ENCODE measurements at regions not wholly inside any gene's neighbourhood (a gene's known extent, or its start where the extent isn't known, plus 50 kb on each side); places are given as distances from the start of the nearest gene placed in this dataset.

DNA sequence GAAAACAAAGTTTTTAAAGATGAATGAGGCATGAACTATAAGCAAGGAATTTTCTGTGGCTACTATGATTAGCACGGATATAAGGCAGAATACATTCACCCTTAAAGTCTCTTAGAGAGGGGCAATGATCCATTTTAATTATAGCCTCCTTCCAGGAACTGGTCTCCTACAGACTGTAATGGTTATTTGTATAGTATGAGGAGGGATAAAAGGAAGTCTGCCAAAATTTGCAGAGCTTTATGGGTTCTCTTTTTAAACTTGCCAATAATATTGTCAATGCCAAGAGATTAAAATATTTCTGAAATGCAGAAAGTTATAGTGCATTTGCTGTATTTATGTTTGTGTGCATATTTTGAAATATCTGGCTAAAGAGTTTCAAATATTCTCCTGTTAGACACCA is 271.4 kb upstream of the LUZP2 start:
- intact Hi-C loops (cut with DNase I; ENCODE audit: low total_unique reads), result no loop called here
- H3K27ac ChIP-seq, result no peak overlapping the region
- 36 to 58% (median 47%) methylated on average over 1 of the region's 1 CpG for WGBS, 5 donors
- H3K9me3 ChIP-seq, result no peaks in the 10 kb centered on the region
- TF ChIP-seq EP300 (IDR thresholded peaks at IDR 0.05), result no peak
- TF ChIP-seq POLR2A (IDR thresholded peaks at IDR 0.05), result no peak
- TF ChIP-seq, protein P1, sequence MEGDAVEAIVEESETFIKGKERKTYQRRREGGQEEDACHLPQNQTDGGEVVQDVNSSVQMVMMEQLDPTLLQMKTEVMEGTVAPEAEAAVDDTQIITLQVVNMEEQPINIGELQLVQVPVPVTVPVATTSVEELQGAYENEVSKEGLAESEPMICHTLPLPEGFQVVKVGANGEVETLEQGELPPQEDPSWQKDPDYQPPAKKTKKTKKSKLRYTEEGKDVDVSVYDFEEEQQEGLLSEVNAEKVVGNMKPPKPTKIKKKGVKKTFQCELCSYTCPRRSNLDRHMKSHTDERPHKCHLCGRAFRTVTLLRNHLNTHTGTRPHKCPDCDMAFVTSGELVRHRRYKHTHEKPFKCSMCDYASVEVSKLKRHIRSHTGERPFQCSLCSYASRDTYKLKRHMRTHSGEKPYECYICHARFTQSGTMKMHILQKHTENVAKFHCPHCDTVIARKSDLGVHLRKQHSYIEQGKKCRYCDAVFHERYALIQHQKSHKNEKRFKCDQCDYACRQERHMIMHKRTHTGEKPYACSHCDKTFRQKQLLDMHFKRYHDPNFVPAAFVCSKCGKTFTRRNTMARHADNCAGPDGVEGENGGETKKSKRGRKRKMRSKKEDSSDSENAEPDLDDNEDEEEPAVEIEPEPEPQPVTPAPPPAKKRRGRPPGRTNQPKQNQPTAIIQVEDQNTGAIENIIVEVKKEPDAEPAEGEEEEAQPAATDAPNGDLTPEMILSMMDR (IDR thresholded peaks at IDR 0.05), result no peak
- TF ChIP-seq POLR2AphosphoS5 (IDR thresholded peaks at IDR 0.05), result no peak
- H3K4me1 ChIP-seq, result no peaks in the 10 kb centered on the region
- no peaks in the 10 kb centered on the region for H3K36me3 ChIP-seq
- H3K27me3 ChIP-seq, result no peaks in the 10 kb centered on the region
- DNase-seq, result no peak
- H3K4me3 ChIP-seq, result no peak overlapping the region

DNA sequence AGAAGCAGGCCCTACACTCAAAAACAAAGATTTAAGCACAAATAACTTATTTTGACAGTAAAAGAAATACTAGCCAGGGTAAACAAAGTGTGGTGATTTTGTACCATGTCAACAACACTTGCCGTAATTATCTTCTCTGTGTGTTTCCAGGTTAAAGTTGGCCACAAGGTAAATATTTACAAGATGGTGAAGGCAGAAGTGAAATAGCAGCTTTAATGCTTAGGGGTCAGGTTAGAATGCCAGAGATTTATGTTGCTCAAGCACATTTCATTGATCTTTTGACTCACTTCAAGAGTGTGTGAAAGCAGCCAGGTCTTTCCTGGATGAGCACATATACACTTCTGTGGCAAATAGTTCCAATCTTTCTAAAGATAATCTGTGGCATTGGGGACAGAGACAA is 270.2 kb upstream of the LUZP2 start:
- no peaks in the 10 kb centered on the region for H3K36me3 ChIP-seq
- H3K27ac ChIP-seq, result no peak overlapping the region
- TF ChIP-seq POLR2AphosphoS5 (IDR thresholded peaks at IDR 0.05), result no peak
- TF ChIP-seq POLR2A (IDR thresholded peaks at IDR 0.05), result no peak
- TF ChIP-seq EP300 (IDR thresholded peaks at IDR 0.05), result no peak
- TF ChIP-seq, protein P1 (IDR thresholded peaks at IDR 0.05), result no peak
- intact Hi-C loops (cut with DNase I; ENCODE audit: low total_unique reads), result no loop called here
- no peaks in the 10 kb centered on the region for H3K9me3 ChIP-seq
- no peak overlapping the region for H3K4me3 ChIP-seq
- 18 to 41% (median 25%) methylated on average over 1 of the region's 1 CpG for WGBS, 5 donors
- H3K27me3 ChIP-seq, result no peaks in the 10 kb centered on the region
- DNase-seq, result no peak
- no peaks in the 10 kb centered on the region for H3K4me1 ChIP-seq

DNA sequence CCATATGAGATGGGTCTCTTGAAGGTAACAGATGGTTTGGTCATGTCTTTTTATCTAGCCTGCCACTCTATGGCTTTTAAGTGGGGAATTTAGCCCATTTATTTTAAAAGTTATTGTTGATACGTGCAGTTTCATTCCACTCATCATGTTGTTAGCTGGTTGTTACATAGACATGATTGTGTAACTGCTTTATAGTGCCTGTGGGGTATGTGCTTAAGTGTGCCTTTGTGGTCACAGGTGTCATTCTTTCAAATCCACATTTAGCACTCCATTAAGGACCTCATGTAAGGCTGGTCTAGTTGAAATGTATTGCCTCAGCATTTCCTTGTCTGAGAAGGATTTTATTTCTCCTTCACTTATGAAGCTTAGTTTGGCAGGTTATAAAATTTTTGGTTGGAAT is 263.8 kb upstream of the LUZP2 start:
- intact Hi-C loops (cut with DNase I; ENCODE audit: low total_unique reads), result no loop called here

DNA sequence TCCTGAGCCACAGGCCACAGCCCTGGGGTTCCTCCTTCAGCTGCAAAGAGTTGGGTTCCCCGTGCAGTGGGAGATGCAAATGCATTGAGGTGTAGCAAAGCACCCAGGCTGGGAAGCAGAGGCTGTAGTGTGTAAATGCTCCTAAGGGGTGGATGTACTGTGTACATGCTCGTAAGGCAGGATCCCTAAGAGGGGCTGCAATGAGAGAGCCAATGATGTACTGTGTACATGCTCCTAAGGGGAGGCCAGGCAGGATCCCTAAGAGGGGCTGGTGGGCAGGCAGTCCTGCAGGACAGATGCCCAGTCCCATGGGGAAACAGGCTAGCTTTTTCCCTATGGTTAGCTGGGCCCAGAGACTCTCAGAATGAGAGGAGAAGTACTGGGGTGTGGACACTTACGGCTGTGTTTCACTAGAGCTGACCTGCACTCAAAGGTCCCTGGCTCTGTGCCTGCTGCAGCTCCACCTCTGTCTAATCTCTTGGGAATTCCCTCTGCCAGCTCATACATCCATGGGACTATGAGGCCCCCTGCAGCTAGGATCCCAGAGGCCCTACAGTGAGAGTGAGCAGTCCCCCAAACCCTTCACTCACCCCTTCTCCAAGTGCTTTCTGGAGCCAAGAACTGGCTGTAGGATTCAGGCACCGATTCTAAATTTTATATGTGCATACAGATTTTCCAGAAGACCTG is 261.9 kb upstream of the LUZP2 start:
- TF ChIP-seq EP300 (IDR thresholded peaks at IDR 0.05) (no peak), POLR2A (IDR thresholded peaks at IDR 0.05) (no peak), POLR2AphosphoS5 (IDR thresholded peaks at IDR 0.05) (no peak)
- TF ChIP-seq, protein P1 (IDR thresholded peaks at IDR 0.05), result peak in 1 of 7 experiments; percentile 16
- Histone ChIP-seq H3K27ac (no peak overlapping the region), H3K9me3 (no peaks in the 10 kb centered on the region), H3K27me3 (no peaks in the 10 kb centered on the region), H3K4me1 (peaks cover 0 to 9% (median 2%) of the 10 kb centered on the region in 4 donors), H3K36me3 (no peaks in the 10 kb centered on the region), H3K4me3 (no peak overlapping the region)
- intact Hi-C loops (cut with DNase I; ENCODE audit: low total_unique reads), result no loop called here
- WGBS, 5 donors, result 59 to 77% (median 72%) methylated on average over 2 to 4 of the region's 4 CpGs
- peak; percentile 66 to 79 for DNase-seq

More for the DNA sequence above, 263.8 kb upstream of the LUZP2 start:
- no peak overlapping the region for H3K27ac ChIP-seq
- WGBS, 5 donors, result 91 to 100% (median 94%) methylated on average over 1 of the region's 1 CpG
- no peaks in the 10 kb centered on the region for H3K27me3 ChIP-seq
- H3K4me1 ChIP-seq, result peaks cover 0 to 9% (median 2%) of the 10 kb centered on the region in 4 donors
- H3K9me3 ChIP-seq, result no peaks in the 10 kb centered on the region
- no peaks in the 10 kb centered on the region for H3K36me3 ChIP-seq
- TF ChIP-seq, protein P1 (IDR thresholded peaks at IDR 0.05), result no peak
- no peak for TF ChIP-seq POLR2A (IDR thresholded peaks at IDR 0.05)
- TF ChIP-seq POLR2AphosphoS5 (IDR thresholded peaks at IDR 0.05), result no peak
- no peak for TF ChIP-seq EP300 (IDR thresholded peaks at IDR 0.05)
- H3K4me3 ChIP-seq, result no peak overlapping the region
- DNase-seq, result no peak

All from stomach (tissue), 8 donors.